ENCODE measurements at regions not wholly inside any gene's neighbourhood (a gene's known extent, or its start where the extent isn't known, plus 50 kb on each side); places are given as distances from the start of the nearest gene placed in this dataset.

DNA sequence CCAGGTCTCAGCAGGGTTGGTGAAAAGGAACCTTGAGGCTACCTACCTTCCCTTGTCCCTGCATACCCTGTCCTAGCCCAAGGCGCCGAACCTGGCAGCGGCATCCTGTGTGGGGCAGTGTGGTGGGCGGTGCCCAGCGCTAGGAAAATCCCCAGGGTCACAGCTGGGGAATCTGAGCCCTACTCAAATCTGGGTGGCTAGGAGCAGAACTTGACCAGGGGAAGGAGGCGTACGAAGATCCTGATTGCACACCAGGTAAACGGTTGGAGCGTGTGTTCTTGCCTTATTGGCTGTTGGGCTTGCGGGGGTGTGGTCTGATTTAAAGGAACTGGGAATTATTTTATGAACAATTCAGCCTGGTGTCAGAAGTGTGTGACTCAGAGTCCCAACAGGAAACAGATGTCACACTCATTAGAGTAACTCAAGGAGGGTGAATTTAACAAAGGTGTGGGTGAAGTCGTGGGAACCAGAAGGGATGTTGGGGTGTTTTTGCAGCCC lies 118.6 kb downstream of the LRIG2 start:
- no peaks in the 10 kb centered on the region for H3K4me1 ChIP-seq (ENCODE audit: insufficient read depth, low read length, severe bottlenecking)
- no peak overlapping the region for H3K27ac ChIP-seq (ENCODE audit: low read depth, low read length, poor library complexity, severe bottlenecking)
- H3K27me3 ChIP-seq (ENCODE audit: insufficient read depth, low read length) = no peaks in the 10 kb centered on the region
- no peak for TF ChIP-seq EZH2 (IDR thresholded peaks at IDR 0.05; ENCODE audit: borderline replicate concordance, low read length)
- TF ChIP-seq, protein P1, sequence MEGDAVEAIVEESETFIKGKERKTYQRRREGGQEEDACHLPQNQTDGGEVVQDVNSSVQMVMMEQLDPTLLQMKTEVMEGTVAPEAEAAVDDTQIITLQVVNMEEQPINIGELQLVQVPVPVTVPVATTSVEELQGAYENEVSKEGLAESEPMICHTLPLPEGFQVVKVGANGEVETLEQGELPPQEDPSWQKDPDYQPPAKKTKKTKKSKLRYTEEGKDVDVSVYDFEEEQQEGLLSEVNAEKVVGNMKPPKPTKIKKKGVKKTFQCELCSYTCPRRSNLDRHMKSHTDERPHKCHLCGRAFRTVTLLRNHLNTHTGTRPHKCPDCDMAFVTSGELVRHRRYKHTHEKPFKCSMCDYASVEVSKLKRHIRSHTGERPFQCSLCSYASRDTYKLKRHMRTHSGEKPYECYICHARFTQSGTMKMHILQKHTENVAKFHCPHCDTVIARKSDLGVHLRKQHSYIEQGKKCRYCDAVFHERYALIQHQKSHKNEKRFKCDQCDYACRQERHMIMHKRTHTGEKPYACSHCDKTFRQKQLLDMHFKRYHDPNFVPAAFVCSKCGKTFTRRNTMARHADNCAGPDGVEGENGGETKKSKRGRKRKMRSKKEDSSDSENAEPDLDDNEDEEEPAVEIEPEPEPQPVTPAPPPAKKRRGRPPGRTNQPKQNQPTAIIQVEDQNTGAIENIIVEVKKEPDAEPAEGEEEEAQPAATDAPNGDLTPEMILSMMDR (IDR thresholded peaks at IDR 0.05; ENCODE audit: low read length) = no peak
- H3K36me3 ChIP-seq (ENCODE audit: insufficient read depth, low read length) = no peaks in the 10 kb centered on the region; the same call in 1 of the 2 replicates
- no peak overlapping the region for H3K9ac ChIP-seq (ENCODE audit: low read length)
- no peaks in the 10 kb centered on the region for H3K79me2 ChIP-seq (ENCODE audit: insufficient read depth, low read length)
- no peak overlapping the region; the same call in 1 of the 2 replicates for H3K4me2 ChIP-seq (ENCODE audit: low read length)
- H2AFZ ChIP-seq (ENCODE audit: low read length) = no peak overlapping the region
- no peaks in the 10 kb centered on the region for H3K9me2 ChIP-seq (ENCODE audit: low read depth, low read length)
- H4K20me1 ChIP-seq (ENCODE audit: insufficient read depth, low read length) = no peaks in the 10 kb centered on the region
- no peak overlapping the region for H3K4me3 ChIP-seq (ENCODE audit: low read depth, low read length, poor library complexity, severe bottlenecking)
- no peaks in the 10 kb centered on the region for H3F3A ChIP-seq (ENCODE audit: insufficient read depth, low read length)
- H3K9me3 ChIP-seq (ENCODE audit: low read length) = no peaks in the 10 kb centered on the region

DNA sequence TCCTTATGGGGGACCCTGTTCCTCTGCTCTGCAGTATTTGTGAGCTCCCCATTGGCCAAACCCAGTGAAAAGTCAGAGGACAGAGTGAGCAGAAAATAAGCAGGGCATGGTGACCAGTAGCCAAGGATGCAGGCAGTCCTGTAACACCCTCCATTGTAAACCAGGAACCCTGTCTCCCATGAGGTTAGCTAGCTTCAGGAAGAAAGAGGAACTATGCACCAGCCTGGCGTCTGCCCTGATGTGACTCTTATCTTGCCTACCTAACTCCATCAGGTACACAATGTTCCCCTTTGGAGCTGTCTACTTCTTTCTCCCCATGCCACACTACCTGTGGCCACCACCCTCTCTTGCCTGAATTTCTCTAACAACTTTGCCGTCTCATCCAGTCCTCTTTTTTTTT lies 119.2 kb downstream of the LRIG2 start:
- H3K9me2 ChIP-seq (ENCODE audit: low read depth, low read length) = no peaks in the 10 kb centered on the region
- H3F3A ChIP-seq (ENCODE audit: insufficient read depth, low read length) = no peaks in the 10 kb centered on the region
- H3K36me3 ChIP-seq (ENCODE audit: insufficient read depth, low read length) = no peaks in the 10 kb centered on the region; the same call in 1 of the 2 replicates
- TF ChIP-seq, protein P1 (IDR thresholded peaks at IDR 0.05; ENCODE audit: low read length) = no peak
- H3K79me2 ChIP-seq (ENCODE audit: insufficient read depth, low read length) = no peaks in the 10 kb centered on the region
- H3K4me3 ChIP-seq (ENCODE audit: low read depth, low read length, poor library complexity, severe bottlenecking) = no peak overlapping the region
- H4K20me1 ChIP-seq (ENCODE audit: insufficient read depth, low read length) = no peaks in the 10 kb centered on the region
- H2AFZ ChIP-seq (ENCODE audit: low read length) = no peak overlapping the region
- H3K9me3 ChIP-seq (ENCODE audit: low read length) = no peaks in the 10 kb centered on the region
- H3K9ac ChIP-seq (ENCODE audit: low read length) = no peak overlapping the region
- H3K27ac ChIP-seq (ENCODE audit: low read depth, low read length, poor library complexity, severe bottlenecking) = no peak overlapping the region
- no peaks in the 10 kb centered on the region for H3K4me1 ChIP-seq (ENCODE audit: insufficient read depth, low read length, severe bottlenecking)
- no peak overlapping the region for H3K4me2 ChIP-seq (ENCODE audit: low read length)
- H3K27me3 ChIP-seq (ENCODE audit: insufficient read depth, low read length) = no peaks in the 10 kb centered on the region

DNA sequence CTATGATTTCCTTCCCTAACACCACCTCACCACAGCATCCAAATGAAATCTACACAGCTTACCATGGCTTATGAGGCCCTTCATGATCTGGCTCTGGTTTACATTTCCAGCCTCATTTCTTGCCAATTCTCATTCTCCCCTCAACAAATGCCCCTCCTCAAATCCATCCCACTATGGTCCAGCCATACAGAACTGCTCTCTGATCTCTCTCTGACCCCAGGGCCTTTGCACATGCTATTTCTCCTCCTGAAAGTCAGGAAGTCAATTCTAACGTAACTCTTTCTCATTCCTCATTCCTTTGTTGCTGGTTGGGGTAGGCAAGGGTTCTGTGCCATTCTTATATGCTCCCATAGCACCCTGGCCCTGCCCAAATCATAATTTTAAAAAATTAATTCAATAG lies 120.0 kb downstream of the LRIG2 start:
- TF ChIP-seq, protein P1 (IDR thresholded peaks at IDR 0.05; ENCODE audit: low read length) = no peak
- H3K79me2 ChIP-seq (ENCODE audit: insufficient read depth, low read length) = no peaks in the 10 kb centered on the region
- H4K20me1 ChIP-seq (ENCODE audit: insufficient read depth, low read length) = no peaks in the 10 kb centered on the region
- no peak overlapping the region for H3K4me2 ChIP-seq (ENCODE audit: low read length)
- H3K9ac ChIP-seq (ENCODE audit: low read length) = no peak overlapping the region
- no peaks in the 10 kb centered on the region for H3F3A ChIP-seq (ENCODE audit: insufficient read depth, low read length)
- no peak overlapping the region for H2AFZ ChIP-seq (ENCODE audit: low read length)
- no peaks in the 10 kb centered on the region for H3K27me3 ChIP-seq (ENCODE audit: insufficient read depth, low read length)
- H3K9me2 ChIP-seq (ENCODE audit: low read depth, low read length) = no peaks in the 10 kb centered on the region
- H3K9me3 ChIP-seq (ENCODE audit: low read length) = no peaks in the 10 kb centered on the region
- H3K4me3 ChIP-seq (ENCODE audit: low read depth, low read length, poor library complexity, severe bottlenecking) = no peak overlapping the region
- H3K36me3 ChIP-seq (ENCODE audit: insufficient read depth, low read length) = no peaks in the 10 kb centered on the region; the same call in 1 of the 2 replicates
- H3K4me1 ChIP-seq (ENCODE audit: insufficient read depth, low read length, severe bottlenecking) = no peaks in the 10 kb centered on the region
- H3K27ac ChIP-seq (ENCODE audit: low read depth, low read length, poor library complexity, severe bottlenecking) = no peak overlapping the region

All from OCI-LY1 (cell line).